ENCODE measurements at regions not wholly inside any gene's neighbourhood (a gene's known extent, or its start where the extent isn't known, plus 50 kb on each side); places are given as distances from the start of the nearest gene placed in this dataset.

DNA sequence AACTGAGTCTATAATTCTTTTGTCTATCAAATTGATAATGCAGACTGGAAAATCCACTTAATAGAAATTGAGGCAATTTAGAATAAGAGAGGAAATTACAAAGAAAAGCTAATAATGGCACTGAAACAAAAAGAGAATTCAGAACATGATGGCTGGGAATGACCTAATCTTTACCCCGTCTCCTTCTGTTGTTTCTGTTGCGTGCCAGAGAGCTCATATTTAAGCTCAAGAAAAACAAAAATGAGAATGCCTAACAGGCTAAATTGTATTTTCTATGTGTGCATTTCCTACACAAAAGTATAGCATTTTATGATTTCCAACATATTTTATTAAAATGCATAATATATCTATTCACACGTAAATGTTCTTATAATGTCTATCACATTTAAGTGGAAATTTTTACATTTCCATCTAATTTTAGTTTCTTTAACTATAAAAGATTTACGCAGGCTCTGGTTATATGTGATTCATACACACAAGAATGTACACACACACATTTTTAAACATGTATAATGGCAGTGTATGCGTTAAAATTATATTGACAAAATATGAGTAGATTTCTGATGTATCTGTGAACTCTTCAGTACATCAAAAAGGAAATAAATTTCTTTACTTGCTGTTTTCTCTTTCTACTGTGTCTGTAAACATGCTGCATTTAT lies 432.3 kb downstream of the SLITRK6 start:
- Mint-ChIP-seq H3K36me3 (no peaks in the 10 kb centered on the region), H3K27ac (no peak overlapping the region), H3K9me3 (no peaks in the 10 kb centered on the region)
- DNase-seq (ENCODE audit: low spot score in 2 of 2), result no peak
- ATAC-seq, result no peak

DNA sequence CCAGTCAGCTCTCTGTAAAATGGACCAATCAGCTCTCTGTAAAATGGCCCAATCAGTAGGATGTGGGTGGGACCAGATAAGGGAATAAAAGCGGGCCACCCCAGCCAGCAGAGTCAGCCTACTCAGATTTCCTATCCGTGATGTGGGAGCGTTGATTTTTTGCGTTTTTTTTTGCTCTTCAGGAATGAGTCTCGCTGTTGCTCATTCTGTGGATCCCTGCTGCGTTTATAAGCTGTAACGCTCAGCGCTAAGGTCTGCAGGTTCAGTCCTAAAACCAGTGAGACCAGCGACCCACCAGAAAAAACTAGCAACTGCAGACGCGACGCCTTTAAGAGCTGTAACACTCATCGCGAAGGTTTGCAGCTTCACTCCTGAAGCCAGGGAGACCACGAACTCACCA lies 435.7 kb downstream of the SLITRK6 start:
- H3K27ac Mint-ChIP-seq, result no peak overlapping the region
- no peak for DNase-seq (ENCODE audit: low spot score in 2 of 2)
- no peak for ATAC-seq
- no peaks in the 10 kb centered on the region for H3K9me3 Mint-ChIP-seq
- H3K36me3 Mint-ChIP-seq, result no peaks in the 10 kb centered on the region

DNA sequence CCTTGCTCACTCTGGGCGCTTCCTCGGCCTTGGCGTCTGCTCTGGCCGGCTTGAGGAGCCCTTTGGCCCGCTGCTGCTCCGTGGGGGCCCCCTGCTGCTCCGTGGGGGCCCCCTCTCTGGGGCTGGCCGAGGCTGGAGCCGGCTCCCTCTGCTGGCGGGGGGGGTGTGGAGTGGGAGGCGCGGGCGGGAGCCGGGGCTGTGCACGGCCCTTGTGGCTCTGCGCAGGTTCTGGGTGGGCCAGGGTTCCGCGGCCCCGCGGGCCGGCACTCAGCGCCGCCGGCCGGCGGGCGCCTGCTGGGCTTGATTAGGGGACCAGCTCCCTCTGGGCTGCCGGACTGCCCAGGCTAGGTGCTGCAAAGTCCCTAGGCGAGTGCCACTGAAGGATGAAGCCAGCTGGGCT lies 436.2 kb downstream of the SLITRK6 start:
- no peak overlapping the region for H3K27ac Mint-ChIP-seq
- H3K9me3 Mint-ChIP-seq, result peaks cover 3 to 4% of the 10 kb centered on the region in 2 donors
- DNase-seq (ENCODE audit: low spot score in 2 of 2) (no peak), ATAC-seq (no peak)
- no peaks in the 10 kb centered on the region for H3K36me3 Mint-ChIP-seq

DNA sequence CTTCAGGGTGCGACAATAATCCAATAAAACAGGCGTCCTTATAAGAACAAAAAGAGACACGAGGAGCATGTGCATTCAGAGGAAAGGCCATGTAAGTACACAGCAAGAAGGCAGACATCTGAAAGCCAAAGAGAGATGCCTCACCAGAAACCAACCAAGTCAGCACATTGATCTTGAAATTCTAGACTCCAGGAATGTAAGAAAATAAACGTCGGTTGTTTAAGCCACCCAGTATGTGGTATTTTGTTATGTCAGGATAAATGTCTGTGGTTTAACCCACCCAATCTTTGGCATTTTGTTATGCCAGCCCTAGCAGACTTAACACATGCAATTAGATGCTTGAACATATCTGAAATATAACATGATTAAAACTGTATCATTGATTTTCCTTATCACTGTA lies 452.0 kb downstream of the SLITRK6 start:
- peaks cover 13 to 22% of the 10 kb centered on the region in 2 donors for H3K9me3 Mint-ChIP-seq
- no peak for ATAC-seq
- H3K27ac Mint-ChIP-seq, result no peak overlapping the region
- no peaks in the 10 kb centered on the region for H3K36me3 Mint-ChIP-seq
- DNase-seq (ENCODE audit: low spot score in 2 of 2), result no peak

DNA sequence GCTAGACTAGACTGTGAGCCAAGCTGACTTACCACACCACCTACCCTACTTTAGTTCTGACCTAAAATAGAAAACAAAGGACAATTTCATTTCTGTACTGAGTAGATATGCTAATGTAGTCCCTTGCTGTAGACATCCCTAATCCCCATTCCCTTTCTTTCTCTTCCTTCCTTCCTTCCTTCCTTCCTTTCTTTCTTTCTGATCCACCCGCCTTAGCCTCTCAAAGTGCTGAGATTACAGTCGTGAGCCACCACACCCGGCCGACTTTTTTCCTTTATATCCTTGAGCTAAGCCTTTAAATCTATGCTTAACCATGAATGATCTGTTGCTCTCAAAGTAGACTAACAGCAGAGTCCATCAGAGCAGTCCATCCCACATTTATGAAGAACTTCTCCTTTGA lies 465.0 kb downstream of the SLITRK6 start:
- ATAC-seq, result no peak
- H3K27ac Mint-ChIP-seq, result no peak overlapping the region
- DNase-seq (ENCODE audit: low spot score in 2 of 2), result no peak

DNA sequence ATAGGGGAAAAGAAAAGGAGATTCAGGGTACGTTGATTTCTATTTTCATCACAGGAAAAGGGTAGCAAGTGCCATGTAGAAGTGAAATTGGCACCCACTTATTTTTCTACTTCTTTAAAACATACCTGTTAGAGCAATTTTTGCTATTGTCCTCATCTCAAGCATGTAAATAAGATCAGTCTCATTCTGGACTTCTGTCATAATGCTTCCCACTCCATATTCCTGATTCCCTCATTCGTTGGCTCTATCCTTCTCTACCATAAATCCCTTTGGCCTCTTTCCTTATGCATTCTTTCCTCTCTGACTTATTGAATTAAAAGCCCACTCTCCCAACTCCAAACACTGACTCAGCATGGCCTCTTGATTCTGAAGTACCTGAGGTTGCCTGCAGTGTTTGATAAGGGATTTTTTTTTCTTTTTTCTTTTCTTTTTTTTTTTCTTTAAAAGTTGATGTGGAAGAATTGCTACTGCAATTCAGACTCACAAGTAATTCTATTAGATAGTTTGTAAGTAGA lies 465.7 kb downstream of the SLITRK6 start:
- DNase-seq (ENCODE audit: low spot score in 2 of 2) (no peak), ATAC-seq (no peak)
- Mint-ChIP-seq H3K27ac (no peak overlapping the region), H3K36me3 (no peaks in the 10 kb centered on the region), H3K9me3 (peaks cover 8 to 25% of the 10 kb centered on the region in 2 donors)

More for the DNA sequence above, 465.0 kb downstream of the SLITRK6 start:
- Mint-ChIP-seq H3K9me3 (peaks cover 11 to 26% of the 10 kb centered on the region in 2 donors), H3K36me3 (no peaks in the 10 kb centered on the region)

DNA sequence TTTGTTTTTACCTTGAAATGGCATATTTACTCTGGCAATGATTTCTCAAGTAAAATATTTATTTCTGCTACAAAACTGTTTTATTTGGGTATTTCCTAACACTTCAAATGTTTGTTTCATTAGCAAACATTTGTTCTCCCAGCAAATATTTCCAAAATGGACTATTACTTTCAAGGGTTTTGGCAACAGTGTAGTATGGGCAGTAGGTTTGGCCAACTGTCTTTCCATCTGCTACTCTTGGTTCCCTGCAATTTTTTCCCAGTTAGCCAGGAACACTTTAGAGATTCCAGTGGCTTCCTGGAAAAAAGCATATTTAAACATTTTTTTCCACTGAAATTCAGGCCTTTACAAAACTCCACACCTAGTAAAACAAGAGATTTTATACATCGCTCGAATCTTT lies 466.6 kb downstream of the SLITRK6 start:
- no peak for ATAC-seq
- Mint-ChIP-seq H3K36me3 (no peaks in the 10 kb centered on the region), H3K9me3 (peaks cover 8 to 26% of the 10 kb centered on the region in 2 donors), H3K27ac (no peak overlapping the region)
- no peak for DNase-seq (ENCODE audit: low spot score in 2 of 2)

DNA sequence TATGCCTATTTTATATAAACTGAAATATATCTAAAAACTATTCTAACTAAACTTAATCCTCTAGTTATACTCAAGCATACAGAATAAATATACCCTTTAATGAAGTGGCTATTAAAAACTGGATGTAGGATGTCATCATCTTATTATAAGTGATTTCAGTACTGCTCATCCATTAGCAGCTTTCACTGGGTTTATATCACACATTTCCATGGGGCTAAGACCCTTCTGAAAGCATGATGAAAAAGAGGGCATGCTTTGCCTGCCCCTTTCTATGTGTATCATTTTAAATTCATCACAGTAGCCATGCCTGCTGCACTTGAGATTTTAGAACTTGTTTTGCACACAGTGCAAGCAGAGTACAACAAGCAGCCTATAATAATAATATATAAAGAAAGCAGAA lies 477.5 kb downstream of the SLITRK6 start:
- H3K9me3 Mint-ChIP-seq, result peaks cover 4 to 10% of the 10 kb centered on the region in 2 donors
- H3K27ac Mint-ChIP-seq, result no peak overlapping the region
- ATAC-seq, result no peak
- no peaks in the 10 kb centered on the region for H3K36me3 Mint-ChIP-seq
- DNase-seq (ENCODE audit: low spot score in 2 of 2), result no peak

DNA sequence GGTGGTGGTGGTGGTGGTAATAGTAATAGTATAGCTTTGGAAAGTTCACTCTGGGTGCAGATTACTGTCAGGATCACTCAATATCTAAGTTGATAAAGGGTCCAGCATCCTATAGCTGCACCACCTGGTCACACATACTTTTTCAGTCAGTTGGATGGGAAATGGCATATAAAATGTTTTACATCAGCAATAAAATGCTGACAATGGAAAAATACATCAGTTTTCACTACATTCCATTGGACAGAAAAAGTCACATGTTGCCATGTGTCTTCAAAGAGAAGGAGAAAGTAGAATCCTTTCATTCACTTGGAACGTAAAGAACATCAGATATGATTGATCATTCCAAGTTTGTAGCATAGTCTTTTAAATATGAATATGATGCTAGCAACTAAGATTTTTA lies 481.4 kb downstream of the SLITRK6 start:
- no peak overlapping the region for H3K27ac Mint-ChIP-seq

DNA sequence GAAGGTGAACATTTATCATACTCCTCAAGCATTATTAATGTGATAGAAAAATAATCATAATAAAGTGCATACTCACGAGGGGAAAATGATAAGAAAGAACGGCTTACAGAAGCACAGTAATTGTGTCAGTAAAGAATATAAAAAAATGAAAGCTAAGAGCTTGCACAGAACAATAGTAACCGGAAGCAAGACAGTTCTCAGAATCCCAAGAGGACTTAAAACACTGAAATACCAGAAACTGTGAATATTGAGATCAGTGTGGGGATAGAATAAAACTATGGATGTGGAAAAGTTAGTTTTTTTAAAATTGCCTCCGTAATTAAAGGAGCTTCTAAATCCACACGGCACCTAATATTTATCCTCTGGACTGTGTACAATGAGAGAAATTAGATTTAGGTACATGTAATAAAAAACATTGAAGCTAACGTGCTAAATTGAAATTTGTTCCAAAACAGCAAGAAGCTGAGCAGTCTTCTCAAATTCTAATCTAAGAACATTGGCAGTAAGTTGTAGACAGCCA lies 482.7 kb downstream of the SLITRK6 start:
- ATAC-seq, result no peak
- no peak overlapping the region for H3K27ac Mint-ChIP-seq
- peaks cover 0 to 5% of the 10 kb centered on the region in 2 donors for H3K9me3 Mint-ChIP-seq
- DNase-seq (ENCODE audit: low spot score in 2 of 2), result no peak
- no peaks in the 10 kb centered on the region for H3K36me3 Mint-ChIP-seq

More for the DNA sequence above, 481.4 kb downstream of the SLITRK6 start:
- ATAC-seq (no peak), DNase-seq (ENCODE audit: low spot score in 2 of 2) (no peak)
- Mint-ChIP-seq H3K9me3 (peaks cover 0 to 5% of the 10 kb centered on the region in 2 donors), H3K36me3 (no peaks in the 10 kb centered on the region)

DNA sequence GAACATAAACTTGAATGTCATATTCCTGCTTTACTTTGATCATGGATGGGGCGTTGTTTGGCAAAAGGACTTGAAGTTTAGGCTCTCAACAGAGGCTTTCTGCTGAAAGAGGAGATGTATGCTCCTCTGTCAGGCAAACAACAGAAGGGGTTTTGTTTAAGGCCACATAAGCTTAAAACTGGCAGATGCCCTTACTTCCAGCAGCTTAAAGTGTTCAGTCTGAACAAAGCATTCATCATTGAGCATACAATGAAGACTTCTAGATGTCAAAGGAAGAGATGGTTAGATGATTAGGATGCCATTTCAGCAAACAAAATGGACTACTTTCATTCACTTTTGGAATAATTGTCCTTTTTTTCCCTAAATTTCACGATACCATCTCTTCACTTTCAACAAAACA lies 484.5 kb downstream of the SLITRK6 start:
- Mint-ChIP-seq H3K36me3 (no peaks in the 10 kb centered on the region), H3K27ac (no peak overlapping the region), H3K9me3 (peaks cover 0 to 9% of the 10 kb centered on the region in 2 donors)
- DNase-seq (ENCODE audit: low spot score in 2 of 2) (no peak), ATAC-seq (no peak)

DNA sequence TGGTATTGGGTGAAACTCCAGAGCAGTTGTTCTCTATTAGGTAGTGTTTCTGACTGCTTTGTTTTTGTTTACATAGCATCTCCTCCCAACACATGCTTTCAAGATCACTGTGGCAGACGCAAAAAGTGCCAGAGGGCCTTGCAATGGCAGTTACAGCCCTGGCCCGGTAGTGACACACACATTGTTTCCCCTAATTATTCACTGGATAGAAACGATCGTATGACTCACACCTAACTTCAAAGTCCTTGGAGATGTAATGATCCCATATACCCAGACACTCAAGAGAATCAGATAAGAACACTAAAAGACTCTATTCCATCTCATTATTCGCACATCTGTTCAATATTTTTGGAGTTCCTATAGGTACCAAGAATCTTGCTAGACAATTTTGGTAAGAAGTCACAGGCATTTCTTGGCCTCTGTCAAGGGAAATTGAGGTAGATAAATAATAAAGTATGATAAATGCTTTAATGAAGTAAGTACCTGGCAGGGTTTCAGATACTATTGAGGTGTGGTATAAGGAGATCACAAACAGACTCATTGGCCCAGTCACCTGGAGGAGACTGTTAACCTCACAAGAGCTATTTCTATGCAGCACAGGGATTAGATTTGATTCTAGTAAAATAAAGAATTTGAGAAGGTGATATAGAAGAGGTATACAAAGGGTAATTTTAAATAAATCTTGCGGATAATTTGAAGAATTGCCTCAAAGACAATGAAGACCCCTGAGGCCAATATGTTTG lies 485.3 kb downstream of the SLITRK6 start:
- no peak overlapping the region for H3K27ac Mint-ChIP-seq
- ATAC-seq (no peak), DNase-seq (ENCODE audit: low spot score in 2 of 2) (no peak)
- peaks cover 0 to 14% of the 10 kb centered on the region in 2 donors for H3K9me3 Mint-ChIP-seq
- no peaks in the 10 kb centered on the region for H3K36me3 Mint-ChIP-seq

DNA sequence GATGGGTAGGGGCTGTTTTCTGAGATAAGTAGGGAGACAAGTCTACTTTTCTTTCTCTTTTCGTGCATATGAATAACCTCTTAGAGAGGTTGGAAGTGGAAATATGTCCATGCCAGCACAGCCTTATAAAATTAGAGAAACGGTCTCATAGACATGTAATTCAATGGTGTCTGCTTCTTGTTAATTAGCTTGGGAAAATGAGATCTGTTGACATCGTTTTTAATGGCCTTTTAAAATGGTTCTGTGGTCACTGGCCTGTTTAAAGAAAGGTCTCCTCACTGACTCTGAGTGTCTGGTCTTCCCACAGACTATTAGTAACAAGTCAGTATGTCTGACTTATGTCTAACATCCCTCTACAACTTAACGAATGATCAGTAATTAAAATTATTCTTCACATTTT lies 487.1 kb downstream of the SLITRK6 start:
- DNase-seq (ENCODE audit: low spot score in 2 of 2) (no peak), ATAC-seq (no peak)
- no peak overlapping the region for H3K27ac Mint-ChIP-seq
- peaks cover 0 to 16% of the 10 kb centered on the region in 2 donors for H3K9me3 Mint-ChIP-seq
- no peaks in the 10 kb centered on the region for H3K36me3 Mint-ChIP-seq

DNA sequence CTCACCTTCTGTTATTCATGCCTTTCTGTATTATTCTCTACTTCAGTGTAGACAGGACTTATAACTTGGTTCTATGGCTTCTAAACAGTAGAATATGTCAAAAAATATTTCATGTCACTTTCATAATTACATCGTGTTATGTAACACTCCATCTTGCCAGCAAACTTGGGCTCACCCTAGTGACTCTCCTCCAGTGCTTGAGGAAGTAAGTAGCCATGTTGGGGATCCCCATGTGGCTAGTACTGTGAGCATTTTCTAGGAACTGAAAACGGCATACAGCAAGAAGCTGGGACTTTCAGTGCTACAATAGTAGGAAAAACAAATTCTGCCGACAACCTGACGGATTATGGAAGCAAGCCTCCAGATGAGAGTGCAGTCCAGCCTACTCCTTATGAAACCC lies 495.6 kb downstream of the SLITRK6 start:
- Mint-ChIP-seq H3K27ac (no peak overlapping the region), H3K9me3 (peaks cover 0 to 9% of the 10 kb centered on the region in 2 donors), H3K36me3 (no peaks in the 10 kb centered on the region)
- DNase-seq (ENCODE audit: low spot score in 2 of 2) (no peak), ATAC-seq (no peak)

DNA sequence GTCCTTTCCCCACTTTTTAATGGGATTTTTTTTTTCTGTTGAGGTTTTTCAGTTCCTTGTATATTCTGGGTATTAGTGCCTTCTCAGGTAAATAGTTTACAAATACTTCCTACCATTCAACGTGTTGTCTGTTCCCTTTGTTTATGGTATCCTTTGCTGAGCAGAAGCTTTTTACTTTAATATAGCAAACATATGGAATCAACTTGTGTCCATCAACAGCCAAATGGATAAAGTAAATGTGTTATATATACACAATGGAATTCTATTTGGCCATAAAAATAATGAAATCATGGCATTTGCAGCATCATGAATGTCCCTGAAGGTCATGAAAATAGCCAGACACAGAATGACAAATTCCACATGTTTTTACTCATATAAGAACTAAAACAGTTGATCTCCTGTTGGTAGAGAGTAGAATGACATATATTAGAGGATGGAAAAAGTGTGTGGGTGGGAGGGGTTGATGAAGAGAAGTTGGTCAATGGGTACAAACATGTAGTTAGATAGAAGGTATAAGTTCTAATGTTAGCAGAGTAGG lies 500.8 kb downstream of the SLITRK6 start:
- DNase-seq (ENCODE audit: low spot score in 2 of 2) (no peak), ATAC-seq (no peak)
- H3K27ac Mint-ChIP-seq, result no peak overlapping the region

DNA sequence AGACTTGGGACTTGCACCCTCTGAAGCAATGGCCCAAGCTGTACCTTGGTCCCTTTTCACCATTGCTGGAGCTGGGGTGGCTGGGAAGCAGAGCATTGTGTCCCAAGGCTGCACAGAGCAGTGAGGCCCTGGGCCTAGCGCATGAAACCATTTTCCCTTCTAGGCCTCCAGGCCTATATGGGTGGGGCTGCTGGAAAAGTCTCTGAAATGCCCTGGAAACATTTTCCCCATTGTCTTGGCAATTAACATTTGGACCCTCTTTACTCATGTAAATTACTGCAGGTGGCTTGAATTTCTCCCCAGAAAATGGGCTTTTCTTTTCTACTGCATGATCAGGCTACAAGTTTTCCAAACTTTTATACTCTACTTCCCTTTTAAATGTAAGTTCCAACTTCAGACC lies 510.5 kb downstream of the SLITRK6 start:
- H3K27ac Mint-ChIP-seq, result no peak overlapping the region
- ATAC-seq (no peak), DNase-seq (ENCODE audit: low spot score in 2 of 2) (no peak)
- H3K9me3 Mint-ChIP-seq, result peaks cover 3 to 7% of the 10 kb centered on the region in 2 donors
- no peaks in the 10 kb centered on the region for H3K36me3 Mint-ChIP-seq

More for the DNA sequence above, 500.8 kb downstream of the SLITRK6 start:
- no peaks in the 10 kb centered on the region for H3K9me3 Mint-ChIP-seq
- H3K36me3 Mint-ChIP-seq, result no peaks in the 10 kb centered on the region

DNA sequence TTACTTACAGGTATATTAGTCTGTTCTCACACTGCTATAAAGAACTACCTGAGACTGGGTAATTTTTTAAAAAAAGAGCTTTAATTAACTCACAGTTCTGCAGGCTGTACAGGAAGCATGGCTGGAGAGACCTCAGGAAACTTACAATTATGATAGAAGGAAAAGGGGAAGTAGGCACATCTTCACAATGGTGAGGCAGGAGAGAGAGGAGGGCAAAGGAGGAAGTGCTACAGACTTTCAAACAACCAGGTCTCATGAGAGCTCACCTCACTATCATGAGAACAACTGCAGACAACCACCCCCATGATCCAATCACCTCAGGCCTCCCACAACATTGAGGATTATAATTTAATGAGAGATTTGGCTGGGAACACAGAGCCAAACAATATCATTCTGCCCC lies 511.7 kb downstream of the SLITRK6 start:
- no peak for DNase-seq (ENCODE audit: low spot score in 2 of 2)
- H3K9me3 Mint-ChIP-seq, result peaks cover 3 to 12% of the 10 kb centered on the region in 2 donors
- no peak overlapping the region for H3K27ac Mint-ChIP-seq
- no peak for ATAC-seq
- H3K36me3 Mint-ChIP-seq, result no peaks in the 10 kb centered on the region
